GM23338 (cell line): ENCODE measurements at regions not wholly inside any gene's neighbourhood (a gene's known extent, or its start where the extent isn't known, plus 50 kb on each side); places are given as distances from the start of the nearest gene placed in this dataset.

ENCODE experiments used
- ATAC-seq: fragments of 200-7000 bp; cut with Tn5 transposase; 3 replicates; pipeline ENCODE4 v1.9.1; 2020
- DNase-seq: peaks from one replicate; pipeline ENCODE4 v3.0.0-alpha.2; 2015; ENCODE audit warnings: low spot score
- H2AFZ ChIP-seq: fragments of 200-600 bp; sonication (generic); 2 replicates; pipeline ENCODE4 v1.8.0; 2016; ENCODE audit warnings: antibody characterized with exemption, mild to moderate bottlenecking, moderate library complexity
- H3F3A ChIP-seq: fragments of 200-600 bp; sonication (generic); replicated peaks from 2 replicates; pipeline ENCODE4 v1.8.0; 2017; ENCODE audit warnings: antibody characterized with exemption, mixed run types, low read depth
- H3K27ac ChIP-seq: fragments of 200-600 bp; sonication (generic); 2 replicates; pipeline ENCODE4 v1.6.1; 2016; ENCODE audit warnings: low read depth
- H3K27me3 ChIP-seq: fragments of 200-600 bp; sonication (generic); 2 replicates; pipeline ENCODE4 v1.8.0; 2016; ENCODE audit warnings: mild to moderate bottlenecking, mixed run types, moderate library complexity; ENCODE audit not compliant: insufficient read depth
- H3K36me3 ChIP-seq: fragments of 200-600 bp; sonication (generic); 2 replicates; pipeline ENCODE4 v1.8.0; 2016; ENCODE audit warnings: mild to moderate bottlenecking; ENCODE audit not compliant: insufficient read depth
- H3K4me1 ChIP-seq: fragments of 200-600 bp; sonication (generic); 2 replicates; pipeline ENCODE4 v1.8.0; 2016; ENCODE audit warnings: mild to moderate bottlenecking, moderate library complexity; ENCODE audit not compliant: insufficient read depth
- H3K4me2 ChIP-seq: fragments of 200-600 bp; sonication (generic); 2 replicates; pipeline ENCODE4 v1.7.1; 2017; ENCODE audit warnings: mixed run types
- H3K4me3 ChIP-seq: fragments of 200-600 bp; sonication (generic); 2 replicates; pipeline ENCODE4 v1.6.1; 2016; ENCODE audit warnings: mixed run types
- H3K79me2 ChIP-seq: fragments of 200-600 bp; sonication (generic); replicated peaks from 2 replicates; pipeline ENCODE4 v1.8.0; 2017; ENCODE audit warnings: mild to moderate bottlenecking; ENCODE audit not compliant: insufficient read depth
- H3K9me2 ChIP-seq: fragments of 200-600 bp; sonication (generic); 2 replicates; pipeline ENCODE4 v1.8.0; 2017; ENCODE audit not compliant: insufficient read depth
- H4K20me1 ChIP-seq: fragments of 200-600 bp; sonication (generic); replicated peaks from 2 replicates; pipeline ENCODE4 v1.8.0; 2017; ENCODE audit warnings: mild to moderate bottlenecking; ENCODE audit not compliant: insufficient read depth
- H3K27ac Mint-ChIP-seq: 2 replicates; pipeline ENCODE4 v1.8.0; 2020; ENCODE audit warnings: inconsistent platforms, mild to moderate bottlenecking, moderate library complexity, mixed read lengths
- H3K27me3 Mint-ChIP-seq: 3 replicates; pipeline ENCODE4 v1.8.0; 2022; ENCODE audit warnings: low read depth, mild to moderate bottlenecking, moderate library complexity, mixed read lengths, inconsistent platforms; ENCODE audit not compliant: insufficient read depth, poor library complexity
- H3K36me3 Mint-ChIP-seq: 3 replicates; pipeline ENCODE4 v1.8.0; 2021; ENCODE audit warnings: low read depth, mild to moderate bottlenecking, inconsistent platforms, moderate library complexity, mixed read lengths
- H3K4me1 Mint-ChIP-seq: 3 replicates; pipeline ENCODE4 v1.8.0; 2020; ENCODE audit warnings: mild to moderate bottlenecking, inconsistent platforms, mixed read lengths
- H3K4me3 Mint-ChIP-seq: 3 replicates; pipeline ENCODE4 v1.8.0; 2021; ENCODE audit warnings: moderate library complexity, mild to moderate bottlenecking, inconsistent platforms, mixed read lengths
- H3K9me3 Mint-ChIP-seq: 3 replicates; pipeline ENCODE4 v1.8.0; 2020; ENCODE audit warnings: moderate library complexity, mild to moderate bottlenecking, inconsistent platforms, mixed read lengths
- CREB1 ChIP-seq: fragments of 250-450 bp; sonication (Bioruptor Pico); IDR thresholded peaks from 2 replicates; pipeline ENCODE4 v1.5.0; 2020; ENCODE audit warnings: low read depth, mild to moderate bottlenecking, moderate library complexity
- CTCF ChIP-seq, 2 experiments: fragments of 200-600 bp in 1 of 2; sonication (generic) in 1 of 2; conservative IDR thresholded peaks; 2 replicates each; pipeline versions ENCODE4 v1.5.1 to v1.6.1; 2016 to 2017; ENCODE audit warnings: antibody characterized with exemption in 2 of 2, low read depth in 2 of 2, mild to moderate bottlenecking in 2 of 2, moderate library complexity in 1 of 2
- ETS1 ChIP-seq: IDR thresholded peaks from 2 replicates; pipeline ENCODE4 v1.6.1; 2016; ENCODE audit warnings: antibody characterized with exemption
- EZH2 ChIP-seq: fragments of 200-600 bp; sonication (generic); IDR thresholded peaks from one replicate; pipeline ENCODE4 v1.8.0; 2017; ENCODE audit warnings: antibody characterized with exemption, mild to moderate bottlenecking, low read depth; ENCODE audit not compliant: unreplicated experiment
- EZH2phosphoT487 ChIP-seq: fragments of 200-600 bp; sonication (generic); IDR thresholded peaks from one replicate; pipeline ENCODE4 v1.8.1; 2018; ENCODE audit warnings: antibody characterized with exemption; ENCODE audit not compliant: unreplicated experiment
- JUNB ChIP-seq: IDR thresholded peaks from one replicate; pipeline ENCODE4 v1.6.1; 2016; ENCODE audit warnings: antibody characterized with exemption; ENCODE audit not compliant: unreplicated experiment
- NANOG ChIP-seq: IDR thresholded peaks from 2 replicates; pipeline ENCODE4 v1.6.1; 2016; ENCODE audit warnings: antibody characterized with exemption, borderline replicate concordance
- REST ChIP-seq: IDR thresholded peaks from one replicate; pipeline ENCODE4 v1.6.1; 2018; ENCODE audit warnings: antibody characterized with exemption; ENCODE audit not compliant: unreplicated experiment
- STAT1 ChIP-seq: IDR thresholded peaks from one replicate; pipeline ENCODE4 v1.6.1; 2016; ENCODE audit warnings: antibody characterized with exemption; ENCODE audit not compliant: unreplicated experiment
- ZNF114 ChIP-seq: fragments of 250-450 bp; sonication (Bioruptor Pico); IDR thresholded peaks from 2 replicates; pipeline ENCODE4 v1.5.0; 2020; ENCODE audit warnings: mild to moderate bottlenecking, moderate library complexity
- ZNF462 ChIP-seq: fragments of 250-450 bp; sonication (Bioruptor Pico); IDR thresholded peaks from 2 replicates; pipeline ENCODE4 v1.5.0; 2020; ENCODE audit warnings: mild to moderate bottlenecking, moderate library complexity

- Histone ChIP-seq H3K4me1 (no peaks in the 10 kb centered on the region), H3K79me2 (no peaks in the 10 kb centered on the region), H3K36me3 (no peaks in the 10 kb centered on the region), H3K27ac (no peak overlapping the region), H3K27me3 (no peaks in the 10 kb centered on the region), H3F3A (no peaks in the 10 kb centered on the region), H3K4me3 (no peak overlapping the region), H3K4me2 (no peak overlapping the region), H4K20me1 (no peaks in the 10 kb centered on the region), H3K9me2 (0 out of 2 replicates have a peak, but pooled peaks cover 3% of the 10 kb centered on the region), H2AFZ (no peak overlapping the region)
- ATAC-seq (no peak), DNase-seq (no peak)
- no peak for TF ChIP-seq CTCF (conservative IDR thresholded peaks at IDR 0.05; ENCODE audit: low read depth in 2 of 2)
- no peak for TF ChIP-seq NANOG
- no peak for TF ChIP-seq STAT1
- no peak for TF ChIP-seq ETS1
- TF ChIP-seq ZNF114, result no peak
- TF ChIP-seq ZNF462 (CRISPR knock-in tag), result no peak
- no peak for TF ChIP-seq CREB1
- TF ChIP-seq JUNB, result no peak
- no peak for TF ChIP-seq EZH2phosphoT487
- TF ChIP-seq REST, result no peak
- no peak for TF ChIP-seq EZH2
- no peaks in the 10 kb centered on the region for H3K4me1 Mint-ChIP-seq
- no peaks in the 10 kb centered on the region for H3K36me3 Mint-ChIP-seq
- peaks cover 2% of the 10 kb centered on the region for H3K27me3 Mint-ChIP-seq
- no peaks in the 10 kb centered on the region; the same call in 2 of the 3 replicates for H3K9me3 Mint-ChIP-seq
- no peak overlapping the region for H3K27ac Mint-ChIP-seq
- no peak overlapping the region for H3K4me3 Mint-ChIP-seq
These were observed 111.1 kb downstream of the BTBD3 start for GRCh38 chr20:12028771-12029170.
